Medulla oblongata (tissue), 1 donor: ENCODE measurements at regions not wholly inside any gene's neighbourhood (a gene's known extent, or its start where the extent isn't known, plus 50 kb on each side); places are given as distances from the start of the nearest gene placed in this dataset.
"Not testable (repeated sequence)": the region's sequence is repeated elsewhere in the genome, so short reads cannot be mapped to it uniquely, and the experiment has no call there.

ENCODE experiments used
- DNase-seq: peaks from one replicate; pipeline ENCODE4 v3.0.0-alpha.2; 2015; ENCODE audit errors: extremely low spot score

GRCh38 chr9:102506406-102506805 is 488.7 kb upstream of the CYLC2 start:
- no peak for DNase-seq

DNA sequence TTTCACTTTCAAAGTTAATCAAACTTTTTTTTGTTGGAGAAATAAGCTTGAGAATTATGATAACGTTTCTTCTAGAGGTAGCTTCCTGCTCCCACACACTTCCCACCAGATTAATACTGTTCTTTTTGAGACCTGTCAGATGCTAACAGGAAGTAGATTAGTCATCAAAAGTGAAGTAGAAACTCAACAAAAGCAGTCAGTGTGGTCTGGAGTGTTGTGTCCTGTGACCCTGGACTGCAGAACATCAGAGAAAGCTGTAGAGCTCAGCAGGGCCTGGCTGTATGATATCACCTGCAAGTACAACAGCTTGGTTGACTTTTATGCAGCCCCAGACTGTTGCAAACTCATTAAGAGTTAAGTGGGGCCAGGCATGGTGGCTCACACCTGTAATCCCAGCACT is 495.7 kb upstream of the CYLC2 start:
- DNase-seq, result no peak

- no peak for DNase-seq
These were observed 497.4 kb upstream of the CYLC2 start for GRCh38 chr9:102497709-102498108.

GRCh38 chr9:102486976-102487375 is 508.2 kb upstream of the CYLC2 start:
- DNase-seq, result not testable (repeated sequence)

- no peak for DNase-seq
These were observed 511.5 kb upstream of the CYLC2 start for GRCh38 chr9:102483651-102484050.

GRCh38 chr9:102482776-102483175 is 512.4 kb upstream of the CYLC2 start:
- DNase-seq, result no peak

DNA sequence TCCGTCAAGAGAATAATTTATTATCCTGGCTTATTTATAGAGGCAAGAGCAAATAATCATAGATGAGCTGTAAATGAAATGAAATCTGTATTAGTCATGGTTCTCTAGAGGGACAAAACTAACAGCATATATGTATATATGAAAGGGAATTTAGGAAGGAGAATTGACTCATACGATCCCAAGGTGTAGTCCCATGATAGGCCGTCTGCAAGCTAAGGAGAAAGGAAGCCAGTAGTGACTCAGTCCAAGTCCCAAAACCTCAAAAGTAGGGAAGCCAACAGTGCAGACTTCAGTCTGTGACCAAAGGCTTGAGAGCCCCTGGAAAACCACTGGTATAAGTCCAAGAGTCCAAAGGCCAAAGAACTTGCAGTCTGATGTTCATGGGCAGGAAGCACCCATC is 515.9 kb upstream of the CYLC2 start:
- no peak for DNase-seq

DNA sequence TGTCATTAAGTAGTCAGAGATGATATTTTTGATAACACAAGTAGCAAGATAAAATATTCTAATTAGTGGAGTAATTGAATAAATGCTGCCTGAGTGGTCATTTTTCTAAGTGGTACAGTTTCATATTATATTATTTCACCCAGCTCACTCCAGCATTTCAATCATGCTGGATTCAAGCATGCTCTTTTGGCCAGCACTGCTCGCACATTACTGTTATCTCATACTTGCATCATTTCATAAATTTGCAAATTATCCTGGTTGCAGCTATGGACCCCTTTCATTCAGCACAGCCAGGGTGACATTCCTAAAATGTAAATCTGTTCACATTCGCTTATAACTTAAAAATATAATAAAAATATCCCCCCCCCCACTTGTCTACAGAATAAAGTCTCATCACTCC is 520.8 kb upstream of the CYLC2 start:
- DNase-seq, result no peak

DNA sequence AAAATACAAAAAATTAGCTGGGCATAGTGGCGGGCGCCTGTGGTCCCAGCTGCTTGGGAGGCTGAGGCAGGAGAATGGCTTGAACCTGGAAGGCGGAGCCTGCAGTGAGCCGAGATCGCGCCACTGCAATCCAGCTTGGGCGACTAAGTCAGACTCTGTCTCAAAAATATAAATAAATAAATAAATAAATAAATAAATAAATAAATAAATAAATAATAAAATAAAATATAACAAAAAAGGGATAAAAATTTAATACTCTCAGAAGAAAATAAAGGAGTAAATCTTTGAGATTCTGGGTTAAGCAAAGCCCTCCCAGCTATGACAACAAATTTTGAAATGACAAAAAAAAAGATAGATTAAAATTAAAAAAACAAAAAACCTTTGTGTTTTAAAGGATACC is 525.7 kb upstream of the CYLC2 start:
- DNase-seq, result not testable (repeated sequence)

- DNase-seq, result no peak
These were observed 533.8 kb upstream of the CYLC2 start for GRCh38 chr9:102461156-102461819.

- DNase-seq, result no peak
These were observed 535.3 kb upstream of the CYLC2 start for GRCh38 chr9:102459828-102460227.

DNA sequence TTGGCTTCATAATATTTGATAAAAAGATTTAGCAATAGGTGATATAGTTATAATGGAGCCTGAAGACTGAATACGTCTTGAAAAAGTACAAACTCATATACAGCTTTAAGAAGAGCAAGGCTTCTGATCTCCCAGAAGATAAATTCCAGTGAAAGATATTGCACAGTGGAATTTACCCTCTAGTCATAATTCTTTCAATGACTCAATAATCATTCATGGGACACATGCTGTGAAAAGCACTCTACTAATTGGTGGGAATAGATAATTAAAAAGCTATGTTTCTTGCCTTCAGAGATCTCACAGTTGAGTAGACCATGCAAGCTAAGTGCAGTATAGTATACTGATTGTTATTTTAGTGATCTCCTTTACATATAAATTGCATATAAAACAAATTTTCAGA is 538.6 kb upstream of the CYLC2 start:
- DNase-seq, result no peak

- no peak for DNase-seq
These were observed 549.2 kb upstream of the CYLC2 start for GRCh38 chr9:102445906-102446305.

GRCh38 chr9:102445181-102445747 is 549.9 kb upstream of the CYLC2 start:
- DNase-seq, result no peak

DNA sequence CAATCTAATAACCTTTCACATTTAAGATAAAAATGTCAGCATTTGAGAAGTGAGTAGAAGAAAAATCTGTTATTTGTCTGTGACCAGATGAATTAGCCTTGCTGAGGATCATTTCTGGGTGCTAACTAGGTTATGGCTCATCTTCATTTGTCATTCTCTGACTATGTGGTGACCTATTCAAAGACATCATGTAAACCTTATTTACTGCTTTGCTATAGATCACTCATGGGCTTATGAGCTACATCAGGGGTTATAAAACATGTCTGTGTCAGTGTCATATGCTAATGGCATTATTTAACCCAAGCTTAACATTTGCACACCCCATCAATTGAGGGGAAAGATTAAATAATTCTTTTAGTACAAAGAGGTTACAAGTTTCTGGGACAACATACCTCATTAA is 555.5 kb upstream of the CYLC2 start:
- DNase-seq, result no peak

- DNase-seq, result not testable (repeated sequence)
These were observed 558.5 kb upstream of the CYLC2 start for GRCh38 chr9:102436599-102436998.

DNA sequence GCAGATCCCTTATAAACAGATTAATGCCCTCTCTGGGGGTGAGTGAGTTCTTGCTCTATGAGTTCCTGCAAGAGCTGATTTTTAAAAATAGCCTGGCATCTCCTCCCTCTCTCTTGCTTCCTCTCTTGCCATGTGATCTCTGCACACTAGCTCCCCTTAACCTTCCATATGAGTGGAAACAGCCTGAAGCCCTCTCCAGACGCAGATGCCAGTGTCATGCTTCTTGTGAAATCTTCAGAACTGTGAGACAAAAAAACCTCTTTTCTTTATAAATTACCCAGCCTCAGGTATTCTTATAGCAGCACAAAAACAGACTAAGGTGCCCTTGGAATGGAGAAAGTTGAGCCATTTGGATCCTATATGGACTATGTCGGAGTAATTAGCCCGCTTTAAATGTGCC is 559.7 kb upstream of the CYLC2 start:
- no peak for DNase-seq

DNA sequence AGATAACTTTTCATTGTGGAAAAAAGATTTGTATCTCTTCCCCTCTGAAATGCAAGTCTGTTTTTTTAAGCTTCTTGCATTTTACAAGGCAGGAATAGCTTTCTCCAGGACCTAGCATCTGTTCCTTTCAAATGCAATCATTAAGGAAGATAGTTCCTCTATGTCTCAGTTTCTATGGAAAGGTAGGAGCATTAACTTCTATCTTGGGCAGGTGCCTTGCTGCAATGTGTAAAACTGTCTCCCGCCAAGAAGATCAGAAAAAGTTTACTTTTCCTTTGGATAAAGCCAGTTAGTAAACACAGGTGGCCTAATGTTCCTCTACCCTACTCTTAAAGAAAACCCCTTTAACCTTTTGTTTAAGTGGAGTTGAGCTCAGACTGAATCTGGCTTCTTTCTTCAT is 560.6 kb upstream of the CYLC2 start:
- no peak for DNase-seq

DNA sequence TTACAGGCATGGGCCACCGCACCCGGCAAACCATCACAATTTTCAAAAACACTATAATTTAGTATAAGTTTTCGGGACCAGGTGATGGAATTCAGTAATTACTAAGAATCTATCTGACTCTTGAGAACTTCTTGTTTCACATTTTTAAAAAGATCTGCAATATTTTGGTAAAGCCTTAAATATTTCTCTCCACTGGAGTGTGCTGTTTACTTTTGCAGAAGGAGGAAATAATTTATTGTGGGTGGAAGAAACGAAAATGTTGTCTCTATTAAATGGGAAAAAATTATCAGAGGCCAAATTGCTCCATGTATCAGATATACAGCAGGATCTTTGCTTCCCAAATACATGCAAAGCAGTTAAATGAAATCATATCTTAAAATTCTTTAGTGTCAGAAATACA is 566.8 kb upstream of the CYLC2 start:
- DNase-seq, result no peak

DNA sequence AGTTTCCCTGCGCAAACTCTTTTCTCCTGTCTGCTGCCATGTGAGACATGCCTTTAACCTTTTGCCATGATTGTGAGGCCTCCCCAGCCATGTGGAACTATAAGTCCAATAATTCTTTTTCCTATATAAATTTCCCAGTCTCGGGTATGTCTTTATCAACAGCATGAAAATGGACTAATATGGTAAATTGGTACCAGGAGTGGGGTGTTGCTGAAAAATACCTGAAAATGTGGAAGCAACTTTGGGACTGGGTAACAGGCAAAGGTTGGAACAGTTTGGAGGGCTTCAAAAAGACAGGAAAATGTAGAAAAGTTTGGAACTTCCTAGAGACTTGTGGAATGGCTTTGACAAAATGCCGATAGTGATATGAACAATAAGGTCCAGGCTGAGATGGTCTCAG is 578.9 kb upstream of the CYLC2 start:
- not testable (repeated sequence) for DNase-seq

DNA sequence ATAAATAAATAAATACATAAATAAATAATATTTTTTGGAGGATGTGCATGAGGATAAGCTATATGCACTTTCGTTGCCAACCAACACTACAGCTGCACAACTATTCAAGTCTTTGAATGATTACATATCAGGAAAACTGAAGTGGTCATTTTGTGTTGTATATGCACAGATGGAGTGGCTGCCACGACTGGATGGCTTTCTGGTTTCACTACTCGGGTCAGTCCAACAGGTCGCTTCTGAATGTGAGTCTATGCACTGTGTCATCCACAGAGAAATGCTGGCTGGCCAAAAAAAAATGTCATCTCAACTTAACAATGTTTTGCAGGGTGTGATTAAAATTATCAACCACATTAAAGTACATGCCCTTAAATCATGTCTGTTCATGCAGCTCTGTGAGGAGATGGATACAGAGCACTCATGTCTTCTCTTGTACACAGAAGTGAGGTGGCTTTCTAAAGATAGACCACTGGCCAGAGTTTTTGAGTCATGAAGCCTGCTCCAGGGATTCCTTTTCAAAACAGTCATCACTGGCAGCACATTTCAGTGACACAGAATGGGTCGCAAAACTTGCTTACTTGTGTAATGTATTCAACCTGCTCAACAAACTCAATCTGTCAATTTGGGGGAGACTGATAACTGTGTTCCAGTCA is 589.8 kb upstream of the CYLC2 start:
- no peak for DNase-seq

GRCh38 chr9:102403514-102403913 is 591.6 kb upstream of the CYLC2 start:
- DNase-seq, result no peak

GRCh38 chr9:102398205-102398604 is 596.9 kb upstream of the CYLC2 start:
- DNase-seq, result no peak
